DND-41 (cell line): ENCODE measurements at regions not wholly inside any gene's neighbourhood (a gene's known extent, or its start where the extent isn't known, plus 50 kb on each side); places are given as distances from the start of the nearest gene placed in this dataset.

Experiments
- CTCF ChIP-seq: IDR thresholded peaks from 2 replicates; pipeline ENCODE4 v1.5.1; 2012; ENCODE audit warnings: borderline replicate concordance, low read length, moderate library complexity, mild to moderate bottlenecking; ENCODE audit not compliant: poor library complexity, severe bottlenecking; ENCODE audit errors: extremely low read depth
- EZH2 ChIP-seq: IDR thresholded peaks from 3 replicates; pipeline ENCODE4 v1.6.1; 2012; ENCODE audit warnings: borderline replicate concordance, low read depth, mild to moderate bottlenecking, moderate library complexity, low read length, inconsistent platforms; ENCODE audit not compliant: severe bottlenecking

DNA sequence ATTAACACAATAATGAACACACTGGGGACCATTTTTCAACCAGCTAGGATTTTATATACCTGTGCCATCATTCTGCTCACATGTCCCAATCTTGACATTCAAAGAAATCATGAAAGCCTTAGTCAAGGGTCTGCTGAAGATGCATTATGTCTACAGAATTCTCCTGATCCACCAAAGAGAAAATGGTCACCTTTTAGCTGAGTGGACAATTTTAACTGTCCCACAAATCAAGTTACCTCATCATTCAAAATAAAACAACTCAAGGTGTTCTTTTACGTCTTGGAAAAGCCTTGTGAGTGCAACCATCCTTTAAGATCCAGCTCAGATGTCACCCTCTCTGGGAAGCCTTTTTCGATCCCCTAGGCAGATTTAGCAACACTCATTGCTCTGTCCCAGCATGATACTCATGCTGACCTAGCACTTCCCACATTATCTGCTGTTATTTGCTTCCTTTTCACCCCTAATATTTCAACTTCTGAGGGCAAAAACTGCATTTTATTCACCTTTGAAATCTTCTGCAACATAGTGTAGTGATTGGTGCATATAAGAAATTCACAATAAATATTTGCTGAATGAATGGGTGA is 80.1 kb downstream of the LMO4 start:
- no peak for TF ChIP-seq CTCF
- TF ChIP-seq EZH2: no peak
